Hindlimb muscle (tissue), 1 donor: ENCODE measurements at regions not wholly inside any gene's neighbourhood (a gene's known extent, or its start where the extent isn't known, plus 50 kb on each side); places are given as distances from the start of the nearest gene placed in this dataset.

Experiments
- DNase-seq: peaks from one replicate; pipeline ENCODE4 v3.0.0-alpha.2; 2013

GRCh38 chr14:62599616-62600385 is 445.5 kb downstream of the KCNH5 start:
- DNase-seq, result no peak

- DNase-seq, result no peak
These were observed 442.5 kb downstream of the KCNH5 start for GRCh38 chr14:62602712-62603111.

GRCh38 chr14:62604524-62604923 is 440.7 kb downstream of the KCNH5 start:
- DNase-seq, result no peak

GRCh38 chr14:62614122-62614521 is 431.1 kb downstream of the KCNH5 start:
- DNase-seq, result no peak

GRCh38 chr14:62616668-62617067 is 428.6 kb downstream of the KCNH5 start:
- no peak for DNase-seq

- DNase-seq, result no peak
These were observed 418.8 kb downstream of the KCNH5 start for GRCh38 chr14:62626416-62626815.

GRCh38 chr14:62629176-62629725 is 416.0 kb downstream of the KCNH5 start:
- DNase-seq, result no peak

- no peak for DNase-seq
These were observed 414.1 kb downstream of the KCNH5 start for GRCh38 chr14:62631176-62631575.

- no peak for DNase-seq
These were observed 412.5 kb downstream of the KCNH5 start for GRCh38 chr14:62632771-62633170.

GRCh38 chr14:62645649-62646048 is 399.6 kb downstream of the KCNH5 start:
- no peak for DNase-seq
